CD4-positive, alpha-beta T cell (primary cell): ENCODE measurements at regions not wholly inside any gene's neighbourhood (a gene's known extent, or its start where the extent isn't known, plus 50 kb on each side); places are given as distances from the start of the nearest gene placed in this dataset.
A peak's percentile ranks its signal among the peaks of the same experiment; 100 is the strongest.

Experiments used
- ATAC-seq: fragments of 200-7000 bp; cut with Tn5 transposase; one replicate; pipeline ENCODE4 v1.10.0; 2022; ENCODE audit warnings: mild to moderate bottlenecking; ENCODE audit not compliant: poor library complexity
- CTCF ChIA-PET: fragments of 350-600 bp; sonication (Branson Sonifier 250); formaldehyde crosslinking; loops from one replicate; lab custom pipeline; 2021; ENCODE audit warnings: antibody characterized with exemption, inconsistent platforms; lab: Charles Lee
- POLR2A ChIA-PET: fragments of 350-600 bp; sonication (Branson Sonifier 250); formaldehyde crosslinking; loops from one replicate; lab custom pipeline; 2021; ENCODE audit warnings: antibody characterized with exemption, inconsistent platforms; lab: Charles Lee
- DNase-seq, 14 experiments: peaks; one replicate each; pipeline ENCODE4 v3.0.0-alpha.2; 2013 to 2020; ENCODE audit warnings: mixed read lengths in 2 of 14
- H3K27ac ChIP-seq, 2 donors: one replicate each; pipeline versions ENCODE4 v1.5.1 to v1.7.0; 2013; ENCODE audit warnings: low read length in 2 of 2, low read depth in 1 of 2, mild to moderate bottlenecking in 1 of 2
- H3K27me3 ChIP-seq, 2 experiments: 1 replicate in 1 of 2; 2 replicates in 1 of 2; pipeline versions ENCODE4 v1.6.1 to v1.7.0; 2013; ENCODE audit warnings: low read length in 2 of 2, control low read depth in 1 of 2, mild to moderate bottlenecking in 1 of 2, moderate library complexity in 1 of 2; ENCODE audit not compliant: insufficient read depth in 2 of 2, control insufficient read depth in 1 of 2
- H3K36me3 ChIP-seq: one replicate; pipeline ENCODE4 v1.6.1; 2013; ENCODE audit warnings: low read length, control low read depth; ENCODE audit not compliant: insufficient read depth
- H3K4me1 ChIP-seq: one replicate; pipeline ENCODE4 v1.6.1; 2013; ENCODE audit warnings: low read length, control low read depth; ENCODE audit not compliant: insufficient read depth
- H3K4me3 ChIP-seq: one replicate; pipeline ENCODE4 v1.5.1; 2013; ENCODE audit warnings: mild to moderate bottlenecking, low read length, moderate library complexity
- H3K9me3 ChIP-seq, 2 experiments: 1 replicate in 1 of 2; 2 replicates in 1 of 2; pipeline versions ENCODE4 v1.6.1 to v1.7.0; 2013; ENCODE audit warnings: low read length in 2 of 2, mild to moderate bottlenecking in 2 of 2, control low read depth in 1 of 2, moderate library complexity in 1 of 2; ENCODE audit not compliant: control insufficient read depth in 1 of 2, insufficient read depth in 1 of 2
- H3K27ac Mint-ChIP-seq: one replicate; pipeline ENCODE4 v1.8.0; 2020; ENCODE audit warnings: mixed read lengths
- H3K27me3 Mint-ChIP-seq: one replicate; pipeline ENCODE4 v1.8.0; 2021; ENCODE audit warnings: mixed read lengths
- H3K36me3 Mint-ChIP-seq: one replicate; pipeline ENCODE4 v1.8.0; 2021; ENCODE audit warnings: low read depth, mixed read lengths
- H3K4me1 Mint-ChIP-seq: one replicate; pipeline ENCODE4 v1.8.0; 2021; ENCODE audit warnings: low read depth, mixed read lengths
- H3K4me3 Mint-ChIP-seq: one replicate; pipeline ENCODE4 v1.8.0; 2020; ENCODE audit warnings: mild to moderate bottlenecking, mixed read lengths
- H3K9me3 Mint-ChIP-seq: one replicate; pipeline ENCODE4 v1.8.0; 2020; ENCODE audit warnings: mixed read lengths
- intact Hi-C, 2 experiments: fragments of 100-400 bp; cut with DNase I in 1 of 2; cut with micrococcal nuclease in 1 of 2; formaldehyde crosslinking; loops; one replicate each; pipeline versions ENCODE4 v1.15.1 to v1.9.0; 2023 to 2025; cut with DNase I, micrococcal nuclease
- TF ChIP-seq, protein P1 (sequence below): fragments of 200-600 bp; IDR thresholded peaks from one replicate; pipeline ENCODE4 v1.8.0; 2022; ENCODE audit warnings: antibody characterized with exemption, mild to moderate bottlenecking

DNA sequence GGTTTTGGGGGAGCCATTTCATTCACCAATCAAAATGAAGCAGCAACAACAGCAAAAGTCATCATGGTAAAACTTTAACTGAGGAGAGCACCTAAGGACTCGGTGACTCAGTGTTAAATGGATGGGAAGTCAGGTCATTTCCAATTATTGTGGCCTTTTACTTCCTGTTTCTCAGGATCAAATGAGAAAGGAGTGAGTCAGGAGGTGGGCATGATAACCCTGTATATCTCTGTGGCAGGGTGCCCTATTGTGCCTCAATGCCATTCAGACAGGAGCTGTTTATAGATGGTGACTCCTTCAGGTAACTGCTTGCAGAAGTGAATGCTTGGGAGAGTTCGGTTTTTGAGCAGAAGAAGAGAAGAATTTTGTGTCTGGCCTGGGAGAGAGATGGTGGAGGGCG, 135.5 kb upstream of the CPM start:
- peaks cover 11% of the 10 kb centered on the region for H3K27me3 Mint-ChIP-seq
- no peak overlapping the region for H3K27ac ChIP-seq
- no peaks in the 10 kb centered on the region for H3K36me3 ChIP-seq
- CTCF ChIA-PET: no interaction called here
- TF ChIP-seq, protein P1, sequence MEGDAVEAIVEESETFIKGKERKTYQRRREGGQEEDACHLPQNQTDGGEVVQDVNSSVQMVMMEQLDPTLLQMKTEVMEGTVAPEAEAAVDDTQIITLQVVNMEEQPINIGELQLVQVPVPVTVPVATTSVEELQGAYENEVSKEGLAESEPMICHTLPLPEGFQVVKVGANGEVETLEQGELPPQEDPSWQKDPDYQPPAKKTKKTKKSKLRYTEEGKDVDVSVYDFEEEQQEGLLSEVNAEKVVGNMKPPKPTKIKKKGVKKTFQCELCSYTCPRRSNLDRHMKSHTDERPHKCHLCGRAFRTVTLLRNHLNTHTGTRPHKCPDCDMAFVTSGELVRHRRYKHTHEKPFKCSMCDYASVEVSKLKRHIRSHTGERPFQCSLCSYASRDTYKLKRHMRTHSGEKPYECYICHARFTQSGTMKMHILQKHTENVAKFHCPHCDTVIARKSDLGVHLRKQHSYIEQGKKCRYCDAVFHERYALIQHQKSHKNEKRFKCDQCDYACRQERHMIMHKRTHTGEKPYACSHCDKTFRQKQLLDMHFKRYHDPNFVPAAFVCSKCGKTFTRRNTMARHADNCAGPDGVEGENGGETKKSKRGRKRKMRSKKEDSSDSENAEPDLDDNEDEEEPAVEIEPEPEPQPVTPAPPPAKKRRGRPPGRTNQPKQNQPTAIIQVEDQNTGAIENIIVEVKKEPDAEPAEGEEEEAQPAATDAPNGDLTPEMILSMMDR: no peak
- H3K4me1 Mint-ChIP-seq: no peaks in the 10 kb centered on the region
- no peaks in the 10 kb centered on the region for H3K4me1 ChIP-seq
- peaks cover 0 to 4% of the 10 kb centered on the region in 2 experiments for H3K27me3 ChIP-seq
- POLR2A ChIA-PET: no interaction called here
- no peaks in the 10 kb centered on the region for H3K36me3 Mint-ChIP-seq
- no peak for ATAC-seq
- intact Hi-C loops: loop anchor here in 1 of 2 experiments (2.0 to 5.0 kb wide), 2 partner anchors 204 to 846 kb away; no protein-coding TSS in a partner anchor
- no peak overlapping the region for H3K4me3 Mint-ChIP-seq
- no peak overlapping the region for H3K4me3 ChIP-seq
- H3K9me3 ChIP-seq: no peaks in the 10 kb centered on the region
- DNase-seq: peak in 2 of 14 experiments; percentile 9 to 21
- no peak overlapping the region for H3K27ac Mint-ChIP-seq
- no peaks in the 10 kb centered on the region for H3K9me3 Mint-ChIP-seq

DNA sequence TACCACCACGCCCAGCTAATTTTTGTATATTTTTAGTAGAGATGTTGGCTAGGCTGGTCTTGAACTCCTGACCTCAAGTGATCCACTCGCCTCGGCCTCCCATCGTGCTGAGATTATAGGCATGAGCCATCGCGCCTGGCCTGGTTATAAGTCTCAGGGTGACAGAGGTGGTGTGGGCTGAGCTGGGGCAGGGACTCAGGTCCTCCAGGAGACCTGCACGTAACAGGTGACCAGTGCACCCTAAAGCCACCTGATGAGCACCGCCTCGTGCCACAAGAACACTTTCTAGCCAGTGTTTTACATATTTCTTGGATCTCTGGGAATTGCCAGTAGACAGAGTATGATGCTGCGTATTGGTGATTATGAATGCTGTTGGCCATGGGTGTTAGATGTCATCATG, 136.5 kb upstream of the CPM start:
- H3K4me3 Mint-ChIP-seq: no peak overlapping the region
- Histone ChIP-seq H3K27me3 (peaks cover 0 to 4% of the 10 kb centered on the region in 2 experiments), H3K36me3 (no peaks in the 10 kb centered on the region), H3K27ac (no peak overlapping the region), H3K4me1 (no peaks in the 10 kb centered on the region), H3K4me3 (no peak overlapping the region), H3K9me3 (no peaks in the 10 kb centered on the region)
- intact Hi-C loops: loop anchor here in 1 of 2 experiments (2.0 to 5.0 kb wide), 2 partner anchors 205 to 847 kb away; no protein-coding TSS in a partner anchor
- H3K4me1 Mint-ChIP-seq: no peaks in the 10 kb centered on the region
- H3K9me3 Mint-ChIP-seq: no peaks in the 10 kb centered on the region
- ChIA-PET CTCF (interaction anchor here (0.5 to 0.7 kb wide), 3 partner anchors 348 to 1032 kb away, joined by 3 to 4 read pairs (median 4); no protein-coding TSS in a partner anchor), POLR2A (no interaction called here)
- TF ChIP-seq, protein P1: no peak
- peaks cover 17% of the 10 kb centered on the region for H3K27me3 Mint-ChIP-seq
- no peak overlapping the region for H3K27ac Mint-ChIP-seq
- no peaks in the 10 kb centered on the region for H3K36me3 Mint-ChIP-seq
- DNase-seq (no peak), ATAC-seq (no peak)

DNA sequence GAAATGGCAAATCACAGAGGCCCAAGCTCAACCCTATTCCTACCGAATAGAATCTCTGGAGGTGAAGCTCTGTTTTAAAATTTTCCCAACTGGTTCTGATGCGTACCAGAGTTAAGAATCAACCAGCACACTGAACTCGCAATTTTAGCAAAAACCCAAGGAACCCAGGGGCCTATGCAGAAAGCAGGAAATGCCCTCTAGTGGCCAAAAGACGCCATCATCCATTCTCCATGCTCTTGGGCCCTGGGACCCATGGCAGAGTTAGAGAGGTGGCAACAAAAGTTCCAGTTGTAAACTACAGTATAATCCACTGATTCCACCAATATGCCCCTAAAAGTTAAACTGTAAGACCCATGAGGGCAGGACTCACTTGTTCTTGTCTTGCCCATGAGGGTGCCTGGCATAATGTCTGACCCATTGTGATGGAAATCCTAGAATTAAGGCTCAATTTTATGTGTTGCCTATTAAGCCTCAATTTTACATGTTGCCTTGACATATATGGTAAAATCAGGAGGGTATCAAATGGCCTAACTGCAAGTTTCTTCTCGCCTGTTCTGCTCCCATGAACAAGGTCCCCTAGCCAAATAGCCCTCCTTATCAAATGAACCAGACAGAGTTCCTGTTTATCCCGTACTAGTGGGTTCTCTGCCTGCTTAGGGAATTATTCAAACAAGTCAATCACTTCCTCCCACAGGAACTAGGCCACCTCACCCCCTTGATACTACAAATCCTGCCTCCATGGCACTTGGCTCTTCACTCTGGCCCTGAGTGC, 137.5 kb upstream of the CPM start:
- no peaks in the 10 kb centered on the region for H3K4me1 Mint-ChIP-seq
- H3K36me3 ChIP-seq: no peaks in the 10 kb centered on the region
- ChIA-PET POLR2A (no interaction called here), CTCF (interaction anchor here (0.5 to 0.6 kb wide), 2 partner anchors 347 to 711 kb away, joined by 4 read pairs; no protein-coding TSS in a partner anchor)
- no peaks in the 10 kb centered on the region for H3K9me3 ChIP-seq
- peaks cover 0 to 4% of the 10 kb centered on the region in 2 experiments for H3K27me3 ChIP-seq
- H3K4me3 Mint-ChIP-seq: no peak overlapping the region
- H3K9me3 Mint-ChIP-seq: no peaks in the 10 kb centered on the region
- peak; percentile 23 to 74 (median 44) for DNase-seq
- intact Hi-C loops: loop anchor here (2.0 to 10.0 kb wide), 4 partner anchors 206 to 1026 kb away; no protein-coding TSS in a partner anchor
- H3K27me3 Mint-ChIP-seq: peaks cover 20% of the 10 kb centered on the region
- no peaks in the 10 kb centered on the region for H3K4me1 ChIP-seq
- no peak overlapping the region for H3K27ac ChIP-seq
- TF ChIP-seq, protein P1: peak; percentile 85
- ATAC-seq: peak; percentile 71
- H3K4me3 ChIP-seq: no peak overlapping the region
- no peaks in the 10 kb centered on the region for H3K36me3 Mint-ChIP-seq
- H3K27ac Mint-ChIP-seq: no peak overlapping the region
